ENCODE measurements at regions not wholly inside any gene's neighbourhood (a gene's known extent, or its start where the extent isn't known, plus 50 kb on each side); places are given as distances from the start of the nearest gene placed in this dataset.

GRCh38 chr1:177571485-177572076 is 398.3 kb downstream of the SEC16B start:
- intact Hi-C loops (cut with micrococcal nuclease): no loop called here
- Histone ChIP-seq H3K36me3 (ENCODE audit: control insufficient read depth, insufficient read depth, low read length) (no peaks in the 10 kb centered on the region), H3K14ac (replicated peaks; ENCODE audit: low read depth, low read length) (no peak overlapping the region), H3K4me3 (ENCODE audit: insufficient read depth, low read depth, low read length) (no peak overlapping the region), H3K4me1 (ENCODE audit: control insufficient read depth, insufficient read depth, low read length) (no peaks in the 10 kb centered on the region), H3K56ac (ENCODE audit: extremely low read depth, insufficient read depth, low read length) (no peak overlapping the region), H3K27ac (ENCODE audit: insufficient read depth, low read length) (no peak overlapping the region), H3K23ac (ENCODE audit: low read depth, low read length) (no peak overlapping the region), H3K9ac (ENCODE audit: low read depth, low read length) (no peak overlapping the region), H2AK9ac (replicated peaks; ENCODE audit: low read depth, low read length, poor library complexity) (no peak overlapping the region), H2AFZ (replicated peaks; ENCODE audit: low read length, poor library complexity) (no peak overlapping the region), H3K4me2 (ENCODE audit: low read depth, low read length) (no peak overlapping the region), H3K27me3 (ENCODE audit: control insufficient read depth, insufficient read depth, low read length) (no peaks in the 10 kb centered on the region), H2BK15ac (ENCODE audit: low read depth, low read length) (no peak overlapping the region), H3K4ac (ENCODE audit: low read depth, low read length) (no peak overlapping the region), H4K5ac (ENCODE audit: low read depth, low read length) (no peak overlapping the region), H2AK5ac (ENCODE audit: low read depth, low read length) (no peak overlapping the region), H2BK20ac (ENCODE audit: low read depth, low read length) (no peak overlapping the region), H4K8ac (ENCODE audit: low read depth in 2 of 2, low read length in 2 of 2) (no peak overlapping the region), H2BK120ac (ENCODE audit: low read depth, low read length) (no peak overlapping the region), H4K20me1 (ENCODE audit: insufficient read depth, low read length) (no peaks in the 10 kb centered on the region), H3K9me3 (ENCODE audit: control insufficient read depth, insufficient read depth, low read length) (no peaks in the 10 kb centered on the region), H3K79me1 (ENCODE audit: low read depth in 1 of 2, low read length in 2 of 2) (no peaks in the 10 kb centered on the region), H3K18ac (ENCODE audit: low read depth, low read length) (no peak overlapping the region), H2BK5ac (ENCODE audit: low read depth, low read length, poor library complexity, severe bottlenecking) (no peak overlapping the region), H3K9me1 (ENCODE audit: insufficient read depth, low read length) (no peaks in the 10 kb centered on the region), H4K91ac (ENCODE audit: insufficient read depth, low read depth, low read length) (no peak overlapping the region)
- no peak for ATAC-seq (ENCODE audit: low read depth)
- no peak for DNase-seq
- dilution Hi-C loops (cut with HindIII; ENCODE audit: low sequenced_read_pairs, unreplicated experiment): no loop called here
- no TSS peak for BruUV-seq (replicated peaks)
- TF ChIP-seq CEBPB (IDR thresholded peaks at IDR 0.05; ENCODE audit: low read depth, low read length) (0 out of 2 replicates have a peak, but pooled peaks have one; percentile 24), ELK1 (IDR thresholded peaks at IDR 0.05; ENCODE audit: borderline replicate concordance, low read depth, low read length) (no peak), FOS (IDR thresholded peaks at IDR 0.05; ENCODE audit: low read depth, low read length) (no peak), NFE2L2 (IDR thresholded peaks at IDR 0.05; ENCODE audit: low read depth, low read length) (no peak)
- in situ Hi-C loops (cut with MboI; ENCODE audit: low sequenced_read_pairs): no loop called here
- ChIA-PET CTCF (no interaction called here), POLR2A (ENCODE audit: unreplicated experiment) (no interaction called here)
- WGBS, 2 experiments (ENCODE audit: extremely low coverage in 2 of 2, insufficient read length in 1 of 2): no CpG with 5 or more reads among the region's 5 CpGs
